Activated CD4-positive, alpha-beta T cell treated with anti-CD3 and anti-CD28 coated beads for 48 hours (primary cell): ENCODE measurements at regions not wholly inside any gene's neighbourhood (a gene's known extent, or its start where the extent isn't known, plus 50 kb on each side); places are given as distances from the start of the nearest gene placed in this dataset.
"Not testable (repeated sequence)": the region's sequence is repeated elsewhere in the genome, so short reads cannot be mapped to it uniquely, and the experiment has no call there.

Experiments used
- DNase-seq: peaks from one replicate; pipeline ENCODE4 v3.0.0-alpha.2; 2020

DNA sequence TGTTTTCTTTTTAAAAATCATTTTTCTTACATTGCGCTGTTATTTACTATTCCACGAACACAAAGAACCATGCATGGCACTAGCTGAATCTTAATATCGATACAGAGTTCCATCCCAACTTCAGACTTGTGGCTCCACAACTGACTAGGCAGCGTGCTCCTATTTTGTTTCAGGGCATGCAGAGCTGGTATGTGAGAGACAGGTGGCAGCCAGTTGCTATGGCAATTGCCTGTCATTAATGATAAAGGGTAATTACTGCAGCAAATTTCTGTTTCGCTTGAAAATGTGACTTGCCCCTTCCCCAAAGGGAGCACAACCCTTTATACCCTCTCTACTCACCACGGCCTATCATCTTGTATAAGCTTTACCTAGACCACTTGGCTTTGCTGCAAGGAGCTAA is 113.1 kb upstream of the G2E3 start:
- no peak for DNase-seq

DNA sequence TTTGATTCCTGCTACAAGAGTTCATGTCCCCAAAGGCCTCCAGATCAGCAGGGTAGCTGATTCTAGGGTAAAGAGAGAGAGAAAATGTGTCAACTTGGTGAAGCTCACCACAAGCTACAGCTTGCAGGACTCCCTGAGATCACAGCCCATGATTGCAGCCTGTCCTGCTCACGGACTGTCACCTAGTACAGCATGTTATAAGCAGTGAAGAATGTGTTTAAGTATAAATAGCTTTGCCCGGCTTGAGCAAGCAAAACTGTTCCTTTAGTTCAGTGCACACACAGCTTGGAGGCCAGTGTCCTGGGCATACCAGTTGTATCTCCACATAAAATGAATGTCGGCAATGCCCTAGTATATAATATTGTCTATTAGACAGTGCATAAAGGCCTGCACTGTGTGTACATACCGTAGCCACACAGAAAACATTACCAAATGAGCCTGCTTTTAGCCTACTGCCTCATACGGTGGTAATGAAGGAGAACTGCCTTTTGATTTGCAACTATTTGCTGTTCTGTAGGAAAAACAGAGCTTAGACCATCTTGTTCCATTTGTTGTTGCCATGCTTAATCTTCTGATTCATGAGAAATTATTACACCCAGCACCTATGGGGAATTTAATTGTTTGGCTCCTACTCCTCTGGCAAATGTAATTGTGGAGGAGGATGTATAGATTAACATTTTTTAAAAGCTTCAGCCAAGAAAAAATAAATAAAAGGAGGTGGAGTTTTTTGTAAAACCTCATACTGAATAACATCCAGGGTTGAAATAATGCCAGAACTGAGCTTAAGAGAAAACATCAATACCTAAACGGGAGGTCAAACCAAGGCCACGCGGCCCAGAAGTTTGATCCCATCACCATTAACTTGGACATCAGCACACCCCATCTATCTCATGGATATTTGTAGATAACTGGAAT is 108.1 kb upstream of the G2E3 start:
- no peak for DNase-seq

DNA sequence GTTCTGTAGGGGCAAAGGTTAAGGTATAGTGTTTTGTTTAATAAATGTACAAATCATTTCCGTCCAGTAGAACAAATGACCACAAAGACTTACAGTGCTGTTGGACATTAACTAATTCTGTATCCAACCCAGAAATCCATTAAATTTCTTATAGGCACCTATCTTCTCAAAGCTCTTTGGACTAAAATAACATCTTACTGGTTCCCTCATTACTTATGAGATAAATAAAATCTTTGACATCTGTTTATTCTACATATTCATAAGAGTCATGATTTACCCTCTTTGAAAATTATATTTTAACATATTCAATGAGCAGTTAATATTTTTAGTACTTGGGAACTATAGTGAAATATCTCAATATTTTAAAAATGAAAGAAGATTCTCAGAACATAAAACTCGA is 102.7 kb upstream of the G2E3 start:
- DNase-seq: no peak

DNA sequence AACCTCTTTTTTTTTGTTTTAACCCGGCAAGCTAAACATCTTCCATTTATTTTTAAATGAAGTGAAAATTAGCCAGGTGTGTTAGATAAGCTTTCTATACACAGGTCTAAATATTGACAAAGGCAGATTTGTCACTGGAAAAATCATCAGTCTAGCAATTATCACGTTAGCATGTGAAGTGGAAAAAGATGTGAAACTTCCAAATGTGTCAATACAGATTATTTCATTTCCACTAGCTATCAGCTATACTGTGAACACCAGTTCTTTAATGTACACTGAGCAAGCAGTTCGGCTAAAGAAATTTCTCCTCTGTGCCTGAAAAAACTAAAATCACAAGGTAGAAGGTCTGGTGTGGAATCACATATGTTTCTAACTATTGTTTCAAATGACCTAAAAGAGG is 96.6 kb upstream of the G2E3 start:
- DNase-seq: no peak

DNA sequence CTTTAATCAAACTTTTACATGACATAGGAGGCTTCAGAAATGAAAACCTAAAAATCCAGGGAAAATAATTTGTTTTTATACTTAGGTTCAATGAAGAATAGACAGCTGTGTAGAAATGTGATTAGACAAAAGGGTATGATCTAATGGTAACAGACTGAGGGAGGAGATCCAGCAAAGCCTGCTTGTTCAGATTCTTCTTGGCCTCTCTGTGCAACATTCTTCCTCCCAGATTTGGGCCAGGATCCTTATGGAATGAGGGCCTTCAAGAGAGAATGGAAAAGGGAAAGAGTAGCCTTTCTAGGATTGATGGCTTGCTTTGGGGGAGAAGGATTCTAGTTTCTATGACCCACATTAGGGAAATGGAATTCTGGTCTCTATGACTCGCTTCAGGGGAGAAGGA is 94.5 kb upstream of the G2E3 start:
- DNase-seq: no peak

DNA sequence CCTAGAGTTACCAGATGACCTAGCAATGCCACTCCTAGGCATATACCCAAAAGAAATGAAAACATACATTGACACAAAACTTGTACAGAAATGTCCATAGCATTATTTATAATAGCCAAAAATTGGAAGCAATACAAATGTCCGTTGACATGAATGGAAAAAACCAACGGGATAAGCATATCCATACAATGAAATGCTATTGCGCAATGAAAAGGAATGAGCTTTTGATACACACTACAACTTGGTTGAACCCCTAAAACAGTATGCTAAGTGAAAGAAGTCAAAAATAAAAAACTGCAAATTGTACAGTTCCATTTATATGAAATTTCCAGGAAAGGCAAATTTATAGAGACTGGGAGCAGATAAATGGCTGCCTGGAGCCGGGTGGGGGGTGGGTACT is 90.6 kb upstream of the G2E3 start:
- no peak for DNase-seq

DNA sequence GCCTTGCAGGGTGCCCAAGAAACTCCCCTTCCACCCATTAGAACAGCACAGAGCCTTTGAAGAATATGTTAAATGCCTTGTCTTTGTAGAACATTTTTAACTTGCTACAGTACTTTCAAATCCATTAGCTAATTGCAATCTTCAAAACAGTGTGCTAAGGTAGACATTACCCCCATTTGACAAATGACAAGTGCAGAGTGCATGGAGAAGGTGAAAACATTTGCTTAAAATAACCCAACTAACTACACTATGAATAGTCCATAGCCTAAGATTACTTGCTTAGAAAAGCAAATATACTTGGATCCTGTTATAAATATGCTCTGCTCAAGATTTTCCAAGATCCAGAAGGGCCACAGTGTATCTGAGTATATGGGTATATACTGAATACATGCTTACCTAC is 87.0 kb upstream of the G2E3 start:
- DNase-seq: no peak

DNA sequence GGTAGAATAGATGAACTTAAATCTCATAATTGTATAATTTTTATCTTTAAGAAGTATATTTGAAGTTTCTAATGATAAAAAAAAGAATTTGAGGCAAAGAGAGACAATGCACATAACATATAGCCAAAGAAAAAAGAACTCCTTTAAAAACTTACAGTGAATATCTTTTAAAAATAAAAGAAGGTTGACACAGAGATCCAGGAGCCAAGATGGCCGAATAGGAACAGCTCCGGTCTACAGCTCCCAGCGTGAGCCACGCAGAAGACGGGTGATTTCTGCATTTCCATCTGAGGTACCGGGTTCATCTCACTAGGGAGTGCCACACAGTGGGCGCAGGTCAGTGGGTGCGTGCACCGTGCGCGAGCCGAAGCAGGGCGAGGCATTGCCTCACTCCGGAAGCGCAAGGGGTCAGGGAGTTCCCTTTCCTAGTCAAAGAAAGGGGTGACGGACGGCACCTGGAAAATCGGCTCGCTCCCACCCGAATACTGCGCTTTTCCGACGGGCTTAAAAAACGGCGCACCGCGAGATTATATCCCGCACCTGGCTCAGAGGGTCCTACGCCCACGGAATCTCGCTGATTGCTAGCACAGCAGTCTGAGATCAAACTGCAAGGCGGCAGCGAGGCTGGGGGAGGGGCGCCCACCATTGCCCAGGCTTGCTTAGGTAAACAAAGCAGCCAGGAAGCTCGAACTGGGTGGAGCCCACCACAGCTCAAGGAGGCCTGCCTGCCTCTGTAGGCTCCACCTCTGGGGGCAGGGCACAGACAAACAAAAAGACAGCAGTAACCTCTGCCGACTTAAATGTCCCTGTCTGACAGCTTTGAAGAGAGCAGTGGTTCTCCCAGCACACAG is 84.9 kb upstream of the G2E3 start:
- DNase-seq: not testable (repeated sequence)

DNA sequence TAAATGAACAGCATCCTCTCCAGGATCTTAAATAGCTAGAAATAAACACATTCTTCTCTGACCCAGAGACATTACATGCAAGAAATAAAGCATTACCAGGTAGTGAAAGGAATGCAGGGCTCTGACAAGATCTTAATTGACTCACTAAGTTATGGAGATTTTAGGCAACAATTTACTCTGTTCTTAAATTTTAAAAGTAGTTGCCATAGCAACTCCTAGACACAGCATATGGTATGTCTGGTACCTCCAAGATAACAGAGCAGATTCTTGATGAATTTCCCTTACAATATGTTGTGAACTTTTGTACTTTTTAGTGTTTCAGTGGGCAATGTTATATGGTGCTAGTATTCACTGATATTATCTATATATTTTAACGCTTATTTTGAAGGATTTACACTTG is 76.7 kb upstream of the G2E3 start:
- DNase-seq: no peak

DNA sequence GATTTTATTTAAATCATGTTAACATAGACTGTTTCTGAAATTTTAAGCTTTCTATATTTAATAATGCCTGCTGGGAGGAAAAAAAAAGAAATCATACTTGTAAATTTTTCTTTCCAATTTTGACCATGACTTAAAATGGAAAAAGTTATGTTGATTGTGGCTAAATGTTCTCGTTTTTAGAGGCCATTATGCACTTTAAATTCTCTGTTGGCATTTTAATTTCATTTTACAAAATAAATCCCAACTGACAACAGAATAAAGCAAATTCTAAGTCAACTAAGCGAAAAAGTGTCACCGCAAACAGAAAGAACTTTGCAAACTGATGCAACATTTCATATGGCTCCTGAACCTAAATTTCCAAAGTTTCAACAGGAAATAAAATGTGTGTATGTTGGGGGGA is 74.8 kb upstream of the G2E3 start:
- DNase-seq: no peak

DNA sequence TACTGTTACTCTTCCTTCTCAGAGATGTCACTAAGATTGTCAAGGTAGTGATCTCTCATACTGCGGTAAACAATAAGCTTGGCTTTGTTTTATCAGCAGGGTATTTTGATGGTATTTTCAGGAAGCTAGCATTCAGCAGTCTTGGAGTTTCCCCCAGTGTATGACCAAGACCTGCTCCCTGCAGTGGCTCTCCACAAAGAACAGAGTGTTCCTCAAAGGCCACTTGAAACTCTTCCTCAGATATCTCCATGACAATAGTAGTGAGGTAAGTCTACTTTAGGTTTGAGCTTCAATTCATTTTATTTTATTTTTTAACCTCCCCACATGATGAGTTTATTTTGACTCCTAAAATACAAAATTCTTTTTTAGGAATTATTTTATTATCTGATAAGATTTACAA is 74.0 kb upstream of the G2E3 start:
- DNase-seq: no peak

DNA sequence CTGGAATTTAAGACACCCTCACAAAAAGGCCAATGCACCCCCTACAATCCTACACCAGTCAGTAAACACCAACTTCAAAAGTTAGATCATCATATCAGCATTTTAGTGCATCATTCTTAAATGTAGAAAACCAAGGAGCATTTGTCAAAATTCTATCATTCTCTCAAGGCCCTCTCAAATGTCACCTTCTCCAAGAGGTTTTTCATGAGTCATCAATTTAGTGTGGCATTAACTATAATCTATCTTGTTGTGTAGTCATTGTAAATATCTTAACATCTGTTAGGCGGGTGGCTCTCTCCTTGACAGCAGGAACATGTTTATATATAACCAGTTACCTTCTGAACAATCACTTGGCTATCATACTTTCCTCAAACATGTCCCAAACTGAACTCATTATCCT is 62.1 kb upstream of the G2E3 start:
- no peak for DNase-seq

DNA sequence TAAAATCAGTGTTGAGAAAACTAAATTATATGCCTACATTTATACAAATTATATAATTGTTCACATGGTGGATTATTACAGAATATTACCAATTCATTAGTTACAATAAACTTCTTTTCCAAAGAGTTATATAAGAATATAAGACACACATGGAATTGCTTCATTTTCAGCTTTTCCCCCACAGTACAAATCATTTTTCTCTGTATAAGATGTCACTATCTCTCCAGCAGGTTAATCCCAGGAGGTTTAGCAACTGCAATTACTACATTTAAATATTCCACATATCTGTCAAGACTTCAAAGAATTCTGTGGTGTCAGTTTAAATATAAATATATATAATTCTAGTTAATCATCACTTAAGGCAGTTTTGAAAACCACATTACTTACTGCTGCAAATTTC is 59.6 kb upstream of the G2E3 start:
- DNase-seq: no peak

DNA sequence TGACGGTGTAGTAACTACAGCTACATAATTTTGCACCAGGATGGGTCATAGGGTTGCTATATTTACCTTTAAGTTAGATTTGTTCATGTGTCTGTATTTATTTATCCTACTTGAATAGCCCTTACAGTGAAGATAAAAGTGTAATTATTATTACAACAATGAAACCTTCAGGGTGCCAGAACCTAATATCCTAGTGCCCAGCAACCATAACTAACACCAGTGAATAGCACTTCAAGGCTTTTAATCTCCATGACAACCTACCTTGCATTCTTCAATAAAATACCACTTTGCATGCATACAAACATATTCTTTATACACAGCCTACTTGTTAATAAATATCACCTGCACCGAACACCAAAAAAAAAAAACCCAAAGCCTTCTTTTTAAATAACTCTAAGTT is 58.7 kb upstream of the G2E3 start:
- DNase-seq: no peak

DNA sequence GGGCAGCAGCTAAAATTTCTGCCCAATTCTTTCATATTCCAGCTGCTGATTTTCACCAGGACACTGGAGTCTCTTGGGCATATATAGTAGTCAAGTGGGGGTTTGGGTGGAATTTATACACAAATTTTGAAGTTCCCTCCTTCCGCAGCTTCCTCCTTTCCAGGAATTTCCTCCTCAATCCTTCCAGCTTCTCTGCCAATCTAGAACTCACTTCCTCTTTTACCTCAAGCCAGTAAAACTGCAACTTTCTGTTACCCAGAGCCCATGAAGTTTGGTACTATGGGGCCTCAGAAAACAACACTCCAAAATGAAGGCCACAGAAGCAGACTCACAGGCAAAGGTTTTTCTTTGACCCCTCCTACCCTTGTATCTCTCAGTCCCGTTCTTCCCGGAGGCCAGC is 51.7 kb upstream of the G2E3 start:
- no peak for DNase-seq
